Mesendoderm (in vitro differentiated cells): ENCODE measurements at regions not wholly inside any gene's neighbourhood (a gene's known extent, or its start where the extent isn't known, plus 50 kb on each side); places are given as distances from the start of the nearest gene placed in this dataset.

Experiments used
- DNase-seq: peaks from one replicate; pipeline ENCODE4 v3.0.0; 2013
- H2AK5ac ChIP-seq: 2 replicates; pipeline ENCODE4 v1.6.1; 2013; ENCODE audit warnings: low read length, inconsistent platforms
- H2BK120ac ChIP-seq: 2 replicates; pipeline ENCODE4 v1.6.1; 2013; ENCODE audit warnings: low read depth, mild to moderate bottlenecking, low read length, moderate library complexity, mixed read lengths
- H2BK15ac ChIP-seq: replicated peaks from 2 replicates; pipeline ENCODE4 v1.6.1; 2013; ENCODE audit warnings: low read depth, mild to moderate bottlenecking, moderate library complexity
- H2BK5ac ChIP-seq: 2 replicates; pipeline ENCODE4 v1.6.1; 2013; ENCODE audit warnings: low read length, inconsistent platforms
- H3K18ac ChIP-seq: 2 replicates; pipeline ENCODE4 v1.6.1; 2013; ENCODE audit warnings: mild to moderate bottlenecking, low read length, mixed read lengths
- H3K23ac ChIP-seq: one replicate; pipeline ENCODE4 v1.6.1; 2013; ENCODE audit warnings: low read length
- H3K27ac ChIP-seq: 2 replicates; pipeline ENCODE4 v1.5.1; 2013; ENCODE audit warnings: low read depth, mild to moderate bottlenecking, inconsistent platforms, low read length, moderate library complexity
- H3K27me3 ChIP-seq: 2 replicates; pipeline ENCODE4 v1.6.1; 2013; ENCODE audit warnings: low read length, control low read depth, mild to moderate bottlenecking, inconsistent platforms; ENCODE audit not compliant: insufficient read depth, poor library complexity
- H3K36me3 ChIP-seq: 2 replicates; pipeline ENCODE4 v1.6.1; 2013; ENCODE audit warnings: low read length, inconsistent platforms; ENCODE audit not compliant: control insufficient read depth, insufficient read depth
- H3K4ac ChIP-seq: one replicate; pipeline ENCODE4 v1.6.1; 2013; ENCODE audit warnings: low read depth, mild to moderate bottlenecking, low read length, moderate library complexity
- H3K4me1 ChIP-seq: 2 replicates; pipeline ENCODE4 v1.6.1; 2013; ENCODE audit warnings: low read depth, low read length, inconsistent platforms; ENCODE audit not compliant: control insufficient read depth
- H3K4me2 ChIP-seq: 2 replicates; pipeline ENCODE4 v1.6.1; 2013; ENCODE audit warnings: low read length
- H3K4me3 ChIP-seq: 2 replicates; pipeline ENCODE4 v1.5.1; 2013; ENCODE audit warnings: mild to moderate bottlenecking, low read length
- H3K56ac ChIP-seq: one replicate; pipeline ENCODE4 v1.6.1; 2013; ENCODE audit warnings: low read length
- H3K79me1 ChIP-seq: 2 replicates; pipeline ENCODE4 v1.6.1; 2013; ENCODE audit warnings: low read length, inconsistent platforms
- H3K79me2 ChIP-seq: 2 replicates; pipeline ENCODE4 v1.6.1; 2013; ENCODE audit warnings: mild to moderate bottlenecking, low read length; ENCODE audit not compliant: control insufficient read depth, insufficient read depth
- H3K9ac ChIP-seq: 2 replicates; pipeline ENCODE4 v1.6.1; 2013; ENCODE audit warnings: low read length, inconsistent platforms
- H4K5ac ChIP-seq: one replicate; pipeline ENCODE4 v1.6.1; 2013; ENCODE audit warnings: low read length
- H4K8ac ChIP-seq: one replicate; pipeline ENCODE4 v1.6.1; 2013; ENCODE audit warnings: low read depth, mild to moderate bottlenecking, control low read depth, low read length, moderate library complexity
- WGBS: extraction: QIAGEN DNeasy Blood & Tissue Kit; methylation state at CpG from one replicate; pipeline ENCODE4 v1.1.7; 2013; ENCODE audit warnings: low lambda C conversion rate, missing lambda C conversion rate; ENCODE audit not compliant: insufficient coverage; ENCODE audit errors: extremely low coverage; 5-methylcytosine and 5-hydroxymethylcytosine counted together

GRCh38 chr7:26459540-26460193, 168.0 kb downstream of the SNX10 start:
- H3K4me3 ChIP-seq = no peak overlapping the region
- DNase-seq = no peak
- H3K27ac ChIP-seq = no peak overlapping the region
- no peak overlapping the region for H3K4me2 ChIP-seq
- H3K4ac ChIP-seq = no peak overlapping the region
- no peak overlapping the region for H3K9ac ChIP-seq
- H3K36me3 ChIP-seq = no peaks in the 10 kb centered on the region
- H3K79me1 ChIP-seq = no peaks in the 10 kb centered on the region
- H3K23ac ChIP-seq = no peak overlapping the region
- no peaks in the 10 kb centered on the region for H3K4me1 ChIP-seq
- H2BK5ac ChIP-seq = no peak overlapping the region
- no peak overlapping the region for H2BK15ac ChIP-seq
- no peak overlapping the region for H4K8ac ChIP-seq
- H3K79me2 ChIP-seq = no peaks in the 10 kb centered on the region
- H3K56ac ChIP-seq = no peak overlapping the region
- H2AK5ac ChIP-seq = no peak overlapping the region
- H3K18ac ChIP-seq = no peak overlapping the region
- no peak overlapping the region for H2BK120ac ChIP-seq
- no CpG with 5 or more reads among the region's 5 CpGs for WGBS
- no peak overlapping the region for H4K5ac ChIP-seq
- H3K27me3 ChIP-seq = no peaks in the 10 kb centered on the region

DNA sequence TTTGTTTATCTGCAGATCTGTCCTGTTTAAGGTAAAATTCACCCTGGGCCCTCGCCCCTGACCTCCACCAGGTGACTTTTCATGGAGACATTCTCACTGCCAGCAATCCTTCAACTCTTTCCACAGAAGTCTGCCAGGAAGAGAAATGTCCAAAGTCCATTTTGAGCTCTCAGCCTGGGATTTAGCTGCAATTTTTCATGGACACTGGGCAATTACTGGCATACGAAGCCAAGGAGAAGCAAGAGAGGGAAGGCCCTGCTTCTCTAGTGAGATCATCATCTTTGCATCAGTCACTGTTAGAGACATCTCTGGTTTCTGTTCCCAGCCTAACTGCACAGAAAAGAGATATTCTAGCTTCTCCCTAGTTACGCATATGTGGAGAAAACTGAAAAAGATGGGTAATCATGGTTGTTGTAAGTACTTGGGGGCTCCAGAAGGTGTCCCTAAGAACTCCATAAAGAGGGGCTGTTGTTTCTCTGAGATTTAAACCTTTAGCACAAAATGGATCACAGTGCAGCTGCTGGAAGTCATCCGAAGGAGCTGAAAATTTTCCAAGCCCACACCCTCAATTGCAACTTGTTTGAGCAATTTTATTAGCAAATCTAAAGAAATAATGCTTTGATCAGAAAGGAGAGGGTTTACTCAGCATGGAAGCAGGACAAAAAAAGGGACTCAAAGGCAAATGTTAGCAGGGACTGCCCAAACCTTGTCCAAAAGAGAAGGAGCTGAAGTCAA, 168.9 kb downstream of the SNX10 start:
- H3K4me3 ChIP-seq = no peak overlapping the region
- no peak overlapping the region for H2AK5ac ChIP-seq
- no peaks in the 10 kb centered on the region for H3K79me1 ChIP-seq
- H3K27me3 ChIP-seq = no peaks in the 10 kb centered on the region
- no peak overlapping the region for H3K56ac ChIP-seq
- no peak overlapping the region for H2BK5ac ChIP-seq
- no peak overlapping the region for H3K18ac ChIP-seq
- H4K8ac ChIP-seq = no peak overlapping the region
- no peak overlapping the region for H2BK120ac ChIP-seq
- WGBS = no CpG with 5 or more reads among the region's 4 CpGs
- H3K79me2 ChIP-seq = no peaks in the 10 kb centered on the region
- no peak overlapping the region for H4K5ac ChIP-seq
- H3K4me2 ChIP-seq = no peak overlapping the region
- no peaks in the 10 kb centered on the region for H3K4me1 ChIP-seq
- no peaks in the 10 kb centered on the region for H3K36me3 ChIP-seq
- H3K27ac ChIP-seq = no peak overlapping the region
- H3K9ac ChIP-seq = no peak overlapping the region
- H3K23ac ChIP-seq = no peak overlapping the region
- no peak overlapping the region for H2BK15ac ChIP-seq
- H3K4ac ChIP-seq = no peak overlapping the region
- no peak for DNase-seq

DNA sequence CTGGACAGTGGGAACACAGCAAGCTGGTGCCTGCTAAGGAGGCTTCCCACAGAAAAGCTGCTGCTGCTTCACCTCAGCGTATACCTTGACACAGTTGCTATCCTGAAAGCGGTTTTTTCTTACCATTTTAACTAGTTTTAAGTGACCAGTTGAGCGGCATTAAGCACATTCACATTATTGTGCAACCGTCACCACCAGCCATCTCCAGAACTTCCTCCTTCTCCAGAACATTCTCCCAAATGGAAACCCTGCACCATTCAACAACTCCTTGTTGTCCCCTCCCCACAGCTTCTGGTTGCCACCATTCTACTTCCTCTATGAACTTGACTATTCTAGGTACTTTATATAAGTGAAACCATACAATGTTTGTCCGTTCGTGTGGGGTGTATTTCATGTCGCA, 169.9 kb downstream of the SNX10 start:
- no peaks in the 10 kb centered on the region for H3K79me1 ChIP-seq
- no peak overlapping the region for H3K4me3 ChIP-seq
- WGBS = no CpG with 5 or more reads among the region's 7 CpGs
- H3K18ac ChIP-seq = no peak overlapping the region
- H3K23ac ChIP-seq = no peak overlapping the region
- no peak overlapping the region for H3K4ac ChIP-seq
- H3K79me2 ChIP-seq = no peaks in the 10 kb centered on the region
- H2BK5ac ChIP-seq = no peak overlapping the region
- H3K27ac ChIP-seq = no peak overlapping the region
- H3K56ac ChIP-seq = no peak overlapping the region
- no peak overlapping the region for H3K9ac ChIP-seq
- no peak overlapping the region for H2BK120ac ChIP-seq
- H4K5ac ChIP-seq = no peak overlapping the region
- no peaks in the 10 kb centered on the region for H3K36me3 ChIP-seq
- H2AK5ac ChIP-seq = no peak overlapping the region
- H3K4me1 ChIP-seq = no peaks in the 10 kb centered on the region
- H4K8ac ChIP-seq = no peak overlapping the region
- H2BK15ac ChIP-seq = no peak overlapping the region
- H3K4me2 ChIP-seq = no peak overlapping the region
- no peaks in the 10 kb centered on the region for H3K27me3 ChIP-seq
- DNase-seq = no peak

DNA sequence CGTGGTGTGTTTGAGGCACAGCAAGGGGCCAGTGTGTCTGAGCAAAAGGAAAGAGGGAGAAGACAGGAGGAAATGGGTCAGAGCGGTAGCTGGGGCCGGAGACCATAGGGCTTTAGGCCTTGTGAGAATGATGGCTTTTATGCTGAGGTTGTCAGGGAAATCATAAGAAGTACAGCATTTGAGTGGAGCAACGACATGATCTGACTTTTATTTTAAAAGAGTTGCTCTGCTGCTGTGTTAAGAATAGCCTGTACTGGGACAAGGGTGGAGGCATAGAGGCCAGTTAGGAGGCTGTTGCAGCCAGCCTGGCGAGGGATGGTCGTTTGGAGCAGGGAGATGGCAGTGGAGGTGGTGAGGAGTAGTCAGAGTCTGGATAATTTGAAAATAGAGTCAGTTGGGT, 174.3 kb downstream of the SNX10 start:
- Histone ChIP-seq H3K4me3 (no peak overlapping the region), H4K5ac (no peak overlapping the region), H4K8ac (no peak overlapping the region), H2BK5ac (no peak overlapping the region), H3K56ac (no peak overlapping the region), H3K79me1 (no peaks in the 10 kb centered on the region), H2BK120ac (no peak overlapping the region), H2BK15ac (no peak overlapping the region), H3K4me2 (no peak overlapping the region), H3K36me3 (no peaks in the 10 kb centered on the region), H3K27ac (no peak overlapping the region), H3K4me1 (no peaks in the 10 kb centered on the region), H3K23ac (no peak overlapping the region), H2AK5ac (no peak overlapping the region), H3K79me2 (no peaks in the 10 kb centered on the region), H3K4ac (no peak overlapping the region), H3K27me3 (no peaks in the 10 kb centered on the region), H3K18ac (no peak overlapping the region), H3K9ac (no peak overlapping the region)
- no peak for DNase-seq
- WGBS = no CpG with 5 or more reads among the region's 6 CpGs

DNA sequence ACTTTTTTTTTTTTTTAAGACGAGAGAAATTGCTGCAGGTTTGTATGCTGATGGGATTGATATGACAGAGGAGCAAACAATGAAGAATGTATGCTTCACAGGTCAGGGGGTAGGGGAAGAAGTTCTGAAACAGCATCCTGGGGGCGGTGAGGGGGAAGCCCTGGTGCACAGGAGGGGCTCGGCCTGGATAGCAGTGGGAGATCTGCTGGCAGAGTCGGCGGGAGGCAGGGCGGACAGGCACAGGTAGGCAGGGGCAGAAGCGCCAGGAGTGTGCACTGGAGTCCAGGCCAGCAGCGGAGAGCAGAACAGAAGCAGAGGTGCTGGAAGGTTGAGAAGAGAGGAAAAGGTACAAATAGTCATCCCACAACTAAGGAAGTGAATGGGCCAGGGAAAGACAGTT, 175.4 kb downstream of the SNX10 start:
- Histone ChIP-seq H3K36me3 (no peaks in the 10 kb centered on the region), H3K27ac (no peak overlapping the region), H3K23ac (no peak overlapping the region), H3K4ac (no peak overlapping the region), H3K9ac (no peak overlapping the region), H3K79me2 (no peaks in the 10 kb centered on the region), H3K56ac (no peak overlapping the region), H2AK5ac (no peak overlapping the region), H2BK120ac (no peak overlapping the region), H3K27me3 (no peaks in the 10 kb centered on the region), H3K4me1 (no peaks in the 10 kb centered on the region), H3K18ac (no peak overlapping the region), H3K79me1 (no peaks in the 10 kb centered on the region), H2BK5ac (no peak overlapping the region), H2BK15ac (no peak overlapping the region), H3K4me2 (no peak overlapping the region), H4K8ac (no peak overlapping the region), H3K4me3 (no peak overlapping the region), H4K5ac (no peak overlapping the region)
- no peak for DNase-seq
- no CpG with 5 or more reads among the region's 8 CpGs for WGBS

- Histone ChIP-seq H3K18ac (no peak overlapping the region), H2AK5ac (no peak overlapping the region), H3K56ac (no peak overlapping the region), H3K9ac (no peak overlapping the region), H2BK15ac (no peak overlapping the region), H3K4me1 (no peaks in the 10 kb centered on the region), H2BK5ac (no peak overlapping the region), H3K4me2 (no peak overlapping the region), H4K5ac (no peak overlapping the region), H3K27me3 (no peaks in the 10 kb centered on the region), H4K8ac (no peak overlapping the region), H3K4ac (no peak overlapping the region), H3K79me1 (no peaks in the 10 kb centered on the region), H2BK120ac (no peak overlapping the region), H3K79me2 (no peaks in the 10 kb centered on the region), H3K4me3 (no peak overlapping the region), H3K27ac (no peak overlapping the region), H3K36me3 (no peaks in the 10 kb centered on the region), H3K23ac (no peak overlapping the region)
- DNase-seq = no peak
- no CpG with 5 or more reads among the region's 3 CpGs for WGBS
These were observed 175.9 kb downstream of the SNX10 start for GRCh38 chr7:26467541-26467940.
